ENCODE measurements at regions not wholly inside any gene's neighbourhood (a gene's known extent, or its start where the extent isn't known, plus 50 kb on each side); places are given as distances from the start of the nearest gene placed in this dataset.

- Histone ChIP-seq H3K27me3 (ENCODE audit: insufficient read depth in 3 of 3, low read length in 2 of 3) (no peaks in the 10 kb centered on the region), H3K27ac (no peak overlapping the region), H3K4me3 (no peak overlapping the region), H3K36me3 (ENCODE audit: insufficient read depth in 1 of 2, low read depth in 1 of 2) (no peaks in the 10 kb centered on the region), H3K9me3 (no peaks in the 10 kb centered on the region), H3K4me1 (no peaks in the 10 kb centered on the region)
- intact Hi-C loops (cut with DNase I): no loop called here
- DNase-seq (no peak), ATAC-seq (no peak)
- TF ChIP-seq CTCF (IDR thresholded peaks at IDR 0.05): no peak
- WGBS, 3 donors: 86 to 90% (median 87%) methylated on average over 1 of the region's 1 CpG
These were observed 156.6 kb upstream of the ALCAM start for GRCh38 chr3:105210141-105210540.

- Histone ChIP-seq H3K27ac (no peak overlapping the region), H3K9me3 (no peaks in the 10 kb centered on the region), H3K4me1 (no peaks in the 10 kb centered on the region), H3K4me3 (no peak overlapping the region), H3K36me3 (ENCODE audit: insufficient read depth in 1 of 2, low read depth in 1 of 2) (no peaks in the 10 kb centered on the region), H3K27me3 (ENCODE audit: insufficient read depth in 3 of 3, low read length in 2 of 3) (no peaks in the 10 kb centered on the region)
- intact Hi-C loops (cut with DNase I): no loop called here
- 74 to 79% (median 77%) methylated on average over 1 of the region's 1 CpG for WGBS, 3 donors
- no peak for TF ChIP-seq CTCF (IDR thresholded peaks at IDR 0.05)
- DNase-seq (no peak), ATAC-seq (no peak)
These were observed 152.1 kb upstream of the ALCAM start for GRCh38 chr3:105214590-105214989.

- TF ChIP-seq CTCF (IDR thresholded peaks at IDR 0.05): no peak
- Histone ChIP-seq H3K27me3 (ENCODE audit: insufficient read depth in 3 of 3, low read length in 2 of 3) (no peaks in the 10 kb centered on the region), H3K4me3 (no peak overlapping the region), H3K36me3 (ENCODE audit: insufficient read depth in 1 of 2, low read depth in 1 of 2) (no peaks in the 10 kb centered on the region), H3K9me3 (no peaks in the 10 kb centered on the region), H3K4me1 (no peaks in the 10 kb centered on the region), H3K27ac (no peak overlapping the region)
- no peak for DNase-seq
- 76 to 80% (median 79%) methylated on average over 8 of the region's 8 CpGs for WGBS, 3 donors
- no peak for ATAC-seq
- intact Hi-C loops (cut with DNase I): no loop called here
These were observed 144.1 kb upstream of the ALCAM start for GRCh38 chr3:105222568-105223093.

GRCh38 chr3:105223815-105224214 is 142.9 kb upstream of the ALCAM start:
- no peak overlapping the region for H3K4me3 ChIP-seq
- H3K27ac ChIP-seq: no peak overlapping the region
- DNase-seq: no peak
- H3K9me3 ChIP-seq: no peaks in the 10 kb centered on the region
- no peaks in the 10 kb centered on the region for H3K27me3 ChIP-seq (ENCODE audit: insufficient read depth in 3 of 3, low read length in 2 of 3)
- no peaks in the 10 kb centered on the region for H3K4me1 ChIP-seq
- intact Hi-C loops (cut with DNase I): no loop called here
- WGBS, 3 donors: 82 to 89% (median 83%) methylated on average over 11 of the region's 11 CpGs
- ATAC-seq: no peak
- H3K36me3 ChIP-seq (ENCODE audit: insufficient read depth in 1 of 2, low read depth in 1 of 2): no peaks in the 10 kb centered on the region
- no peak for TF ChIP-seq CTCF (IDR thresholded peaks at IDR 0.05)

- no peak for DNase-seq
- 82 to 87% (median 86%) methylated on average over 3 of the region's 3 CpGs for WGBS, 3 donors
- no peaks in the 10 kb centered on the region for H3K4me1 ChIP-seq
- no peak for TF ChIP-seq CTCF (IDR thresholded peaks at IDR 0.05)
- no peaks in the 10 kb centered on the region for H3K9me3 ChIP-seq
- no peak for ATAC-seq
- no peaks in the 10 kb centered on the region for H3K27me3 ChIP-seq (ENCODE audit: insufficient read depth in 3 of 3, low read length in 2 of 3)
- H3K36me3 ChIP-seq (ENCODE audit: insufficient read depth in 1 of 2, low read depth in 1 of 2): no peaks in the 10 kb centered on the region
- no peak overlapping the region for H3K4me3 ChIP-seq
- intact Hi-C loops (cut with DNase I): no loop called here
- no peak overlapping the region for H3K27ac ChIP-seq
These were observed 138.0 kb upstream of the ALCAM start for GRCh38 chr3:105228696-105229095.

Data from psoas muscle (tissue), 7 donors.